C4-2B (cell line): ENCODE measurements at regions not wholly inside any gene's neighbourhood (a gene's known extent, or its start where the extent isn't known, plus 50 kb on each side); places are given as distances from the start of the nearest gene placed in this dataset.

Source experiments
- H3K27ac ChIP-seq: fragments of 450-650 bp; 2 replicates; pipeline ENCODE4 v1.5.1; 2017
- ZFX ChIP-seq: fragments of 450-650 bp; IDR thresholded peaks from 2 replicates; pipeline ENCODE4 v1.6.1; 2017
- TF ChIP-seq, protein P1 (sequence below): fragments of 450-650 bp; conservative IDR thresholded peaks from 2 replicates; pipeline ENCODE4 v1.5.1; 2017; ENCODE audit warnings: mild to moderate bottlenecking

DNA sequence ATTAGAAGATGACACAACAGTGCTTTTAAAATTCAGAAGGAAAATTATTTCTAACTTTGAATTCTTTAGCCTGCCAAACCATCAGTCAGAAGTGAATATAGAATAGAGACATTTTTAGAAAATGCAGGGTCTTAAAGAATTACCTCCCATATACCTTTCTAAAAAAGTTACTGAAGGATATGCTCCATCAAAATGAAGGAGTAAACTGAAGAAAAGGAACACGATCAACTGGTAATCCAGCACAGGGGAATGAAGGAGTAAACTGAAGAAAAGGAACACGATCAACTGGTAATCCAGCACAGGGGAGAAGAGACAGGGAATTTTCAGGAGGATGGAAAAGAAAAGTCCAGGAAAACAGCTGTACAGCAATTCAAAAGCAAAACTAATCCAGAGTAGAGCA is 75.4 kb upstream of the LDLRAD3 start:
- no peak for TF ChIP-seq ZFX
- TF ChIP-seq, protein P1, sequence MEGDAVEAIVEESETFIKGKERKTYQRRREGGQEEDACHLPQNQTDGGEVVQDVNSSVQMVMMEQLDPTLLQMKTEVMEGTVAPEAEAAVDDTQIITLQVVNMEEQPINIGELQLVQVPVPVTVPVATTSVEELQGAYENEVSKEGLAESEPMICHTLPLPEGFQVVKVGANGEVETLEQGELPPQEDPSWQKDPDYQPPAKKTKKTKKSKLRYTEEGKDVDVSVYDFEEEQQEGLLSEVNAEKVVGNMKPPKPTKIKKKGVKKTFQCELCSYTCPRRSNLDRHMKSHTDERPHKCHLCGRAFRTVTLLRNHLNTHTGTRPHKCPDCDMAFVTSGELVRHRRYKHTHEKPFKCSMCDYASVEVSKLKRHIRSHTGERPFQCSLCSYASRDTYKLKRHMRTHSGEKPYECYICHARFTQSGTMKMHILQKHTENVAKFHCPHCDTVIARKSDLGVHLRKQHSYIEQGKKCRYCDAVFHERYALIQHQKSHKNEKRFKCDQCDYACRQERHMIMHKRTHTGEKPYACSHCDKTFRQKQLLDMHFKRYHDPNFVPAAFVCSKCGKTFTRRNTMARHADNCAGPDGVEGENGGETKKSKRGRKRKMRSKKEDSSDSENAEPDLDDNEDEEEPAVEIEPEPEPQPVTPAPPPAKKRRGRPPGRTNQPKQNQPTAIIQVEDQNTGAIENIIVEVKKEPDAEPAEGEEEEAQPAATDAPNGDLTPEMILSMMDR = no peak
- no peak overlapping the region for H3K27ac ChIP-seq

DNA sequence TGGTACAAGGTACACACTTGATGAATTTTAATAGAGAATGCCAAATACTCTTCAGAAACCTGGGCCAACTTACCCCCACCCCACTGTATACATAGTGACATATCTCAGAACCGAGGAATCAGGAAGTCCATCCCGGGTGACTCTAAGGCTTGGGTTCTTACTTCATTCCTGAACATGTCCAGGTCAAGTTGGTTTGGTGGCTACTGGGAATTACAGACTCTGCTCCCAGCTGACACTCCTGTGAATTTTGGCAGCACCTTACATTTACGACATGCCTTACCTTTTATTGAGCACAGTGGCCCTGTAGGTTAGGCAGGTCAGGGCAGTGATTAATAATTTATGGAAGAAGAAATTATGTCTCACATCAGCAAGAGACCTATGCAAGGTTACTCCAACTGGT is 70.1 kb upstream of the LDLRAD3 start:
- peak overlapping the region; percentile 14; the same call in 1 of the 2 replicates for H3K27ac ChIP-seq
- TF ChIP-seq, protein P1 = no peak
- TF ChIP-seq ZFX = no peak

DNA sequence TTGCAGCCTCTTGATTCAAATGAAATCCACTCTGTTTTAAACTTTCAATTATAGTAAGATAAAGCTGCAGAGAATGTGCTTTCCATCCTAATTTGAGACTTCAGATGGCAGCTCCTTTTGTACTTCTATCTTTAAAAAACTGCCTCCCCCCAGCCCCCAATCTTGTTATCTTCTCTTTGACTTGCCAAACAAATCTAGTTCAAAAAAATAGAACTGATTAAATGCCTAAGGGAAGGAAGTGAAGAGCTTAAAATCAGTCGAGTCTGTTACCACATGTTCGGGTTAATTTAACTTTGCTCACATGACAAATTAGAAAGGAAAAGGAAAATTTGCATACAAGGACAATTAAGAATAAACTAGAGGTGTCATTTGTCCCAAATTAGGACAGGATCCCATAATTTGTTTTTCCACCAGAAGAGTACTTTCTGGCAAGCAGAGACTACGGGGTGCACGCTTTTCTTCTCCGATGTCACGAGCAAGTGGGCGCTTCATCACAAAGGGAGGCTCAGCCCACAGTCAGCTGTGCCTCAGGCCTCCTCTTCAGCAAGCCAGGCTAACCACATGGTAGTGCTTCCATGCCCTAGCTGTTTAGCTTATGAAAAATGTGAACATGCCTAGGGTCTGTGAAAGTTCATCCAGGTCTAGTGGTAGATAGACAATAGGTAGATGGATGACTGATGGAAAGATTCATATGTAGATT is 69.0 kb upstream of the LDLRAD3 start:
- H3K27ac ChIP-seq = no peak overlapping the region
- TF ChIP-seq, protein P1 = no peak
- no peak for TF ChIP-seq ZFX

DNA sequence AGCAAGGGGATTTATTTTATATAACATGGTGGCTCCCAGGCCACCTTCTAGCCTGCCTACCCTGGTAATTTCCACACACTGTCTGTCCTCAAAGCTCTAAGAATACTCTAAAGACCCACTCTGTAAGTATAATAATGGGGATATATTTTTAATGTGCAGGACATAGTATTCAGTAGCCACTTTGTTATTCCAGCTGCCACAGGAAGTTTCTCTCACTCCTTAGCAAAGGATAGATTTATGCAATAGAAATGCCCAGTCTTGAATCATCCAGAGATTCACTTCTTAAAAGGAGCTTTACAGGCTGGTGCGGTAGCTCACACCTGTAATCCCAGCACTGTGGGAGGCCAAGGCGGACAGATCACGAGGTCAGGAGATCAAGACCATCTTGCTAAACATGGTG is 68.4 kb upstream of the LDLRAD3 start:
- no peak for TF ChIP-seq ZFX
- TF ChIP-seq, protein P1 = no peak
- H3K27ac ChIP-seq = no peak overlapping the region

DNA sequence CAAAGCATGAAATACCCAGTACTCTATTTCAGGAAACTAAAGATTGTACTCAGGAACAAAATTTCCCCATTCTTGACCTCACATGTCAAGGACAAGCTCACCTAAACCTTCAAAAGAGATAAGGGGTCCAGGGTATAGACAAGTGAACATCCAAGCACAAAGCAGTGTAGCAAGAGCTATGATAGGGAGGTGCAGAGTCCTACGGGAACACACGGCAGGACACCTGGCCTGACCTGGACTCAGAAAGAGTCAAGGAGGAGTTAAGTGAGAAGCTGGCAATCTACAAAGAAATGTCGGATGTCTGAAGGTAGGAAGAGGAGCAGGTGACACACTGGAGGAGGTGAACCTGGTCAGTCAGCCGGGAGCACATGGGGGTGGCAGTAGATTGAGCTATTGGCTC is 67.1 kb upstream of the LDLRAD3 start:
- no peak for TF ChIP-seq ZFX
- TF ChIP-seq, protein P1 = no peak
- no peak overlapping the region for H3K27ac ChIP-seq

DNA sequence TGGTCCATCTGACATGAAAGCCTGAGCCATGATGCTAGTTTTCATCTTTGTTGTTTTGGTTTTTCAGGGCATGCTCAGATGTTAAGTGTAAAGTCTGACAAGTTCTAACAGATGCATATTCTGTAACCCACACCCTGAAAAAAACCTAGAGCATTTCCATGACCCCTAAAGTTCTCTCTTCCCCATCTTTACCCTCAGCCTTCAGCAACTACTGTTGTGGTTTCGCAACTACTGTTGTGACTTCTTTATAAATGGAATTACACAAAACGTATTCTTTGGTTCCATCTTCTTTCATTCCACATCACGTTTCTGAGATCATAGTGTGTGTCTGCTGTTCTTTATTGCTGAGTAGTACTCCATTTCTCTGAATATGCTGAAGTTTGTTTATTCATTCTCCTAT is 65.1 kb upstream of the LDLRAD3 start:
- TF ChIP-seq, protein P1 = no peak
- TF ChIP-seq ZFX = no peak

DNA sequence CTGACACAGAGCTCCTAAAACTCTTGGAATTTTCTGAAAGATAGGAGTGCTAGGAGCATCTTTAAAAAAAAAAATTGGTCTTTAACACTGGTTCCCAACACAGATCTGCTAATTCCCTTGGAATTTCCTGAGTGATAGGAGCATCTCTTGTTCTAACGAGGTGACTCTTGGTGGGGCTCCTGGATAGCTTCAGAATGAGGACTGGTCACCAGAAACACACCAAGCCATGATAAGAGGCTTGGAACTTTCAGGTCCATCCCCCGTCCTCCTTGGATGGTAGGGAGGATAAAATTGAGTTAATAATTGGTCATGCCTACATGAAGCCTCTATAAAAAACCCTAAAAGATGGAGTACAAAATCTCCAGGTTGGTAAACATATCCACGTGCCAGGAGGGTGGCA is 64.5 kb upstream of the LDLRAD3 start:
- TF ChIP-seq, protein P1 = no peak
- TF ChIP-seq ZFX = no peak
- H3K27ac ChIP-seq = no peak overlapping the region

More for the DNA sequence above, 65.1 kb upstream of the LDLRAD3 start:
- H3K27ac ChIP-seq = no peak overlapping the region
